Ishikawa (cell line): ENCODE measurements at regions not wholly inside any gene's neighbourhood (a gene's known extent, or its start where the extent isn't known, plus 50 kb on each side); places are given as distances from the start of the nearest gene placed in this dataset.

Source experiments
- CEBPB ChIP-seq: IDR thresholded peaks from 2 replicates; pipeline ENCODE4 v1.6.1; 2012
- CREB1 ChIP-seq: IDR thresholded peaks from 2 replicates; pipeline ENCODE4 v1.6.1; 2012; ENCODE audit warnings: low read depth
- EP300 ChIP-seq: IDR thresholded peaks from 2 replicates; pipeline ENCODE4 v1.6.1; 2012; ENCODE audit warnings: borderline replicate concordance
- FOXM1 ChIP-seq: IDR thresholded peaks from 2 replicates; pipeline ENCODE4 v1.6.1; 2012; ENCODE audit warnings: low read depth, borderline replicate concordance
- NFIC ChIP-seq: IDR thresholded peaks from 2 replicates; pipeline ENCODE4 v1.6.1; 2012
- RAD21 ChIP-seq: IDR thresholded peaks from 2 replicates; pipeline ENCODE4 v1.6.1; 2012; ENCODE audit warnings: low read depth
- TAF1 ChIP-seq: IDR thresholded peaks from 2 replicates; pipeline ENCODE4 v1.6.1; 2012; ENCODE audit warnings: low read depth, mild to moderate bottlenecking
- TCF12 ChIP-seq: IDR thresholded peaks from 2 replicates; pipeline ENCODE4 v1.6.1; 2012; ENCODE audit warnings: low read depth
- TEAD4 ChIP-seq: IDR thresholded peaks from 2 replicates; pipeline ENCODE4 v1.6.1; 2012
- YY1 ChIP-seq: IDR thresholded peaks from 2 replicates; pipeline ENCODE4 v1.6.1; 2012; ENCODE audit warnings: low read depth
- ZBTB7A ChIP-seq: IDR thresholded peaks from 2 replicates; pipeline ENCODE4 v1.6.1; 2012; ENCODE audit warnings: low read depth
- TF ChIP-seq, protein P1 (sequence below): IDR thresholded peaks from 2 replicates; pipeline ENCODE4 v1.6.1; 2012
- TF ChIP-seq, protein P2 (sequence below): IDR thresholded peaks from 2 replicates; pipeline ENCODE4 v1.6.1; 2012; ENCODE audit warnings: low read depth, mild to moderate bottlenecking
- TF ChIP-seq, protein P3 (sequence below): IDR thresholded peaks from 2 replicates; pipeline ENCODE4 v1.6.1; 2012

DNA sequence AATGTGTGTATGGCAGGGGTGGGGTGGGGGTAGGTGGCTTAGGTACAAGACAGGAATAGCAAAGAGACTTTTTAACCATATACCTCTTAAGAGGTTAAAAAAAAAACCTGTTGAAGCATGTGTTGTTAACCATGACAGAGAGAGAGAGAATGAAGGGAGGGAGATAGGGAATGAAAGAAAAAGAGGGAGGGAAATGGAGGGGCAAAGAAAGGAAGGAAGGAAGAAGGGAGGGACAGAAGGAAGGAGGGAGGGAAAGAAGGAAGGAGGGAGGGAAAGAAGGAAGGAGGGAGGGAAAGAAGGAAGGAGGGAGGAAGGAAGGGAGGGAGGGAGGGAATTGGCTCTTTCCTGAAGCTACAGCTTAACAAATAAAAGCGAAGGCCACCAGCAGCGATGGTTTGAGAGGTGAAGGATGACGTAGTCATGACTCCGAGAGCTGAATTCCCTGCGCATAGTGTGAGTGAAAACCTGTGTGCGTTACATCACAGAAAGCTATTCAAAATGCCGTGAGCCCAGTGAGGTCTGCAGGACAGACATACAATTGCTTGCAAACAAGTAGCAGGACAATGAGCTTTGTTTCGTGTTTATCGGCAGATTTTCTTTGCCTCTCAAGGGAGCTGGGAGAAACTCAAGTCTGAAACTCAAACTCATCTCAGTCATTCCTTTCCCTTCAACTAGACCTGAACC lies 88.6 kb upstream of the NEDD9 start:
- TF ChIP-seq TAF1 (no peak), RAD21 (no peak), NFIC (no peak), FOXM1 (no peak), YY1 (no peak), ZBTB7A (no peak)
- TF ChIP-seq, protein P1, sequence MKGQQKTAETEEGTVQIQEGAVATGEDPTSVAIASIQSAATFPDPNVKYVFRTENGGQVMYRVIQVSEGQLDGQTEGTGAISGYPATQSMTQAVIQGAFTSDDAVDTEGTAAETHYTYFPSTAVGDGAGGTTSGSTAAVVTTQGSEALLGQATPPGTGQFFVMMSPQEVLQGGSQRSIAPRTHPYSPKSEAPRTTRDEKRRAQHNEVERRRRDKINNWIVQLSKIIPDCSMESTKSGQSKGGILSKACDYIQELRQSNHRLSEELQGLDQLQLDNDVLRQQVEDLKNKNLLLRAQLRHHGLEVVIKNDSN = no peak

DNA sequence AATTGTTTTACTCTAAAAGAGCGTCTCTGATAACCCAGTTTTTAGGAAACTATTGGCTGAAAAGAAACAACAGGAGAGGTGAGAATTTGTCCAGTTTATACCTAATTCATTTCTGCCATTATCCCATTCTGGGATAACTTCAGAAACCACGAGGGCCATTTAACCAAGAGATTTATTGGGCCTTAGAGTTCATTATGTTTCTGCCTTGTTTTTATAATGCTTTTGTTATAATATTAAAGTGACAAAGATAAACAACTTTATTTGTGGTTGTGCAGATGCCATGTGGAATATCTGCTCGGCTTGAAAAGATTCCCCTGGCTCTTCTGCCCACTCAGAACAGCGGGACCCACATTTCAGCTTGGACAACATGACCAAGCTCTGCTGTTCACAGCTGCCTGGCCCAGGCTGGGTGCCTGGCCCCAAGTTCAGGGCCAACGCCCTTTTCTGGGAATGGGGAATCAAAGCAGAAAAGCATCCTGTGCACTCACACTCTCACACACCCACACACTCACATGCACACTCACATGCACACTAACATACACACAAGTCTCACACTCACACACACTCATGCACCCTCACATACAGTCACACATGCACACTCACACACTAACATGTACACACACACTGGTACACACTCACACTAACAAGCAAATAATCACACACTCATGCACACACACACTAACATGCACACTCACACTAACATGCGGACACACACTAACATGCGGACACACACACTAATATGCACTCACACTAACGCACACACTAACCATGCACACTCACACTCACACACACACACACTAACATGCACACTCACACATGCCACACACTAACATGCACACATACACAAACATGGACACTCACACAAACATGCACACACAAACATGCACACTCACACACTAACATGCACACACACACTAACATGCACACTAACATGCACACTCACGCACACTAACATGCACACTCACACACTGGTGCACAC lies 86.7 kb upstream of the NEDD9 start:
- TF ChIP-seq YY1 (no peak), TCF12 (no peak)
- TF ChIP-seq, protein P2, sequence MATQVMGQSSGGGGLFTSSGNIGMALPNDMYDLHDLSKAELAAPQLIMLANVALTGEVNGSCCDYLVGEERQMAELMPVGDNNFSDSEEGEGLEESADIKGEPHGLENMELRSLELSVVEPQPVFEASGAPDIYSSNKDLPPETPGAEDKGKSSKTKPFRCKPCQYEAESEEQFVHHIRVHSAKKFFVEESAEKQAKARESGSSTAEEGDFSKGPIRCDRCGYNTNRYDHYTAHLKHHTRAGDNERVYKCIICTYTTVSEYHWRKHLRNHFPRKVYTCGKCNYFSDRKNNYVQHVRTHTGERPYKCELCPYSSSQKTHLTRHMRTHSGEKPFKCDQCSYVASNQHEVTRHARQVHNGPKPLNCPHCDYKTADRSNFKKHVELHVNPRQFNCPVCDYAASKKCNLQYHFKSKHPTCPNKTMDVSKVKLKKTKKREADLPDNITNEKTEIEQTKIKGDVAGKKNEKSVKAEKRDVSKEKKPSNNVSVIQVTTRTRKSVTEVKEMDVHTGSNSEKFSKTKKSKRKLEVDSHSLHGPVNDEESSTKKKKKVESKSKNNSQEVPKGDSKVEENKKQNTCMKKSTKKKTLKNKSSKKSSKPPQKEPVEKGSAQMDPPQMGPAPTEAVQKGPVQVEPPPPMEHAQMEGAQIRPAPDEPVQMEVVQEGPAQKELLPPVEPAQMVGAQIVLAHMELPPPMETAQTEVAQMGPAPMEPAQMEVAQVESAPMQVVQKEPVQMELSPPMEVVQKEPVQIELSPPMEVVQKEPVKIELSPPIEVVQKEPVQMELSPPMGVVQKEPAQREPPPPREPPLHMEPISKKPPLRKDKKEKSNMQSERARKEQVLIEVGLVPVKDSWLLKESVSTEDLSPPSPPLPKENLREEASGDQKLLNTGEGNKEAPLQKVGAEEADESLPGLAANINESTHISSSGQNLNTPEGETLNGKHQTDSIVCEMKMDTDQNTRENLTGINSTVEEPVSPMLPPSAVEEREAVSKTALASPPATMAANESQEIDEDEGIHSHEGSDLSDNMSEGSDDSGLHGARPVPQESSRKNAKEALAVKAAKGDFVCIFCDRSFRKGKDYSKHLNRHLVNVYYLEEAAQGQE = no peak

DNA sequence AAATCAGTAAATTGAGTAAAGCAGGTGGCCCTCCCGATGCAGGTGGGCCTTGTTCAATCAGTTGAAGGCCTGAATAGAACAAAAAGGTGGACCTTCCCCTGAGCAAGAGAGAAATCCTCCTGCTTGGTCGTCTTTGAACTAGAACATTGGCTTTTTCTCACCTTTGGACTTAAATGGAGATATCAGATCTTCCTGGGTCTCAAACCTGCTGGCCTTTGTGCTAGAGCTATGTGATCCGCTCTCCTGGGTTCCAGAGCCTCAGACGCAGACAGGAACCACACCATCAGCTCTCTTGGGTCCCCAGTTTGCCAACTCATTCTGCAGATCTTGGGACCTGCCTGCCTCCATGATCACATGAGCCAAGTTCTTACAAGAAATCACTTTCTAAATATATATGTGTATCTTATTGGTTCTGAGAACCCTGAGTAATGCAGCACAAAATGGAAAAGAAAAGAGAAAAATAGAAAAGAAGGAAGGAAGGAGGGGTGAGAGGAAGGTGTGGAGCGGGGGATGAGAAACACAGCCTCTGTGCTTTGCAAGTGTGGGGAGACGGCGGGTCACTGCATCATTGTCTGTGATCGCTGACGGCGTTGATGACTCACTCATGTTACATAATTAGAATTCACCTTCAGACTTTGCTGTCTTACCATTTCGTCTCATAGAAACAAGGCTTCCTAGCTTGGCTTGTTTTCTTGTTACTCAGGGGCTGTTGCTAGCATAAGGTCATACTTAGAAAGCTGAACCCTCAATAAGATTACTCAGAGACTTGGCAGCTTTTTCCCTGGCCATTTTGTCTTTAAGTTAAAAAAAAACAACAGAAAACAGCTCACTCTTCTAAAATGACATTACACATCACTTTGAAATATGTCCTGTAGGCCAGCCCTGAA lies 85.7 kb upstream of the NEDD9 start:
- TF ChIP-seq TAF1 (no peak), RAD21 (peak; percentile 19; the same call in 1 of the 2 replicates), FOXM1 (peak; percentile 80; the same call in 1 of the 2 replicates), TCF12 (peak; percentile 71), NFIC (peak; percentile 70), CEBPB (peak; percentile 75; the same call in 1 of the 2 replicates), ZBTB7A (no peak), EP300 (peak; percentile 72; the same call in 1 of the 2 replicates), TEAD4 (peak; percentile 46; the same call in 1 of the 2 replicates)
- TF ChIP-seq, protein P2 = no peak
- TF ChIP-seq, protein P1 = no peak

DNA sequence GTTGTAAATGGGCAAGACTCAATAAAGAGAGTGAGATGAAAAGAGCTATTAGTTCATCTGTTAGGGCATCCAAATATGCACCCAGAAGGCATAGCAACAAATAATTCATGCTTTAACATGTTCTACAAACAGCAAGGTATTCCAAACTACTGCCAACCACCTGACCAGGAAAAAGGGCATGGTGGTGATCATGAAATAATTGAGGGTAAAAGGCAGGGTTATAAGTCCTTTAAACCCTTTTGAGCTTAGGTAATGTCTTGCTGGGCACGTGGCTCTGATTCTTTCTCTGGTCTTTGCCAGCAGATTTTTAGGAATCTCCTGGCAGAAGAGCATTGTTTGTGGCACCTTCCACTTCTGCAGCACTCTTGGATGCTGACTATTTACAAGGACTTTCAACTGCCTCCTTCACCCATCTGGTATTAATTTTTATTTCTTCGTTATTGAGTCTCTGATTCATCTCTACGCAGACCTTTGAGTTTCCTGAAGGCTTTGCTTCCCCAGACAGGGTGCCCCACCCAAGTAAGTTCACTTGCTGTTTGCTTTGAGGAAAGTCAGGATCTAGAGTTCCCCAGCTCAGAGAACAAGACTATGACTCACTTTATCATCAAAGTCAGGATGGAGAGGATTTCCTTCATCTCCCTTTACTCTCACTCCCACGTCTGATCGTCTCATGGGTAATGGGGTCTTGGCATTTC lies 83.4 kb upstream of the NEDD9 start:
- TF ChIP-seq CREB1 (no peak), TCF12 (no peak), TAF1 (no peak), RAD21 (no peak), EP300 (no peak), ZBTB7A (no peak), YY1 (no peak)
- TF ChIP-seq, protein P1 = no peak
- TF ChIP-seq, protein P3, sequence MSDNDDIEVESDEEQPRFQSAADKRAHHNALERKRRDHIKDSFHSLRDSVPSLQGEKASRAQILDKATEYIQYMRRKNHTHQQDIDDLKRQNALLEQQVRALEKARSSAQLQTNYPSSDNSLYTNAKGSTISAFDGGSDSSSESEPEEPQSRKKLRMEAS = no peak
